Superior temporal gyrus (tissue), 1 donor: ENCODE measurements at regions not wholly inside any gene's neighbourhood (a gene's known extent, or its start where the extent isn't known, plus 50 kb on each side); places are given as distances from the start of the nearest gene placed in this dataset.

Experiments used
- DNase-seq: peaks from one replicate; pipeline ENCODE4 v3.0.0-alpha.2; 2016; ENCODE audit errors: extremely low spot score

DNA sequence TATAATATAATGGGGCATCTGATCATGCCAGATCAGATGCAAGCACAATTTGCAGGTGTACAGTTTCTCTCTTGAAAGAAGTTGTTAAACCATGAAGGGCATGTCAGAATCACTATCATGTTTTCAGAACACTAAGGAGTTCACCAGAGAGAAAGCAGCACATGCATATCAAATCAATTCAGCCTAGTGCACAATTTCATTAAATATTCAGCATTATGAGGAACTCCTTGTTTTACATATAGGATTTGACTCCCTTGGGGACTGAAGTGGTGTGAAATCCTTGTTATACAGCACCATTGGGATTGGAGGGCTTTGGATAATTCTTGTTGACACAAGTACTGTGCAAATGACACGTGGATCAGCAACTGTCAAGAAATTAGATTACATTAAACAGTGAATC lies 562.1 kb upstream of the KLHL29 start:
- DNase-seq = no peak

DNA sequence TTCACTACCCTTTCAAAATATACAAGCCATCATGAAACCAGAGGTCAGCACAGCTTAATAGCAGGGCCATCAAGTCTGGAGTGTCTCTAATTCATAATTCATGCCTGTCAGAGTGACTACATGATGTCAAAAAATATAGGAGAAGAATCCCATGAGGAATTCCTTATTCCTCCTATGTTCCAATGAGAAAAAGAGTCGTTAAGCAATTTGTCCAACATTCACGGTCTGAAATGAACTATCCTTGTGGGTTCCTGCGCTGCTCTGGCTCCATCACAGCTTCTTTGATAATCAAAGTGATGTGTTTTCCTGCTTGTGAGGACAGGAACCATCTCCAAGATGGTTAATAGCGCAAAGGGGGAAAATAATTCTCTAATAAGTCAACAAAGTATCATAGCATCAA lies 560.4 kb upstream of the KLHL29 start:
- no peak for DNase-seq

DNA sequence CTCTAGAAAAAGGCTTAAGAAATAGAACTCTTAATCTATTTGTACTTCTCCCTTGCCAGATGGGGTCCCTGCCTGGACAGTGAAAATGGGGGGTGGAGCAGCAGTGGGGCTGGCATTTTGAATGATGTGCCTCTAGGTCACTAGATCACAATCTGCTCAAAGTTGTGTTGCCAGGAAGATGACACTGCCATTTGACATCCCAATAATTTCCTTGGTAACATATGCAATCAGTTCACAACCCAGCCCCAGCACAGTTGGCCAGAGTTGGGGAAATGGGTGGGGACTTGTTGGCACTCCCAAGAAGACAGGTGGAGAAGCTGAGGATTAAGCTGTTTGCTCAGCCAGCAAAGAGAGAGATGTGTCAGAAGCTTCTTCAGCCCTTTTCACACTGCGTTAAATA lies 558.3 kb upstream of the KLHL29 start:
- no peak for DNase-seq

DNA sequence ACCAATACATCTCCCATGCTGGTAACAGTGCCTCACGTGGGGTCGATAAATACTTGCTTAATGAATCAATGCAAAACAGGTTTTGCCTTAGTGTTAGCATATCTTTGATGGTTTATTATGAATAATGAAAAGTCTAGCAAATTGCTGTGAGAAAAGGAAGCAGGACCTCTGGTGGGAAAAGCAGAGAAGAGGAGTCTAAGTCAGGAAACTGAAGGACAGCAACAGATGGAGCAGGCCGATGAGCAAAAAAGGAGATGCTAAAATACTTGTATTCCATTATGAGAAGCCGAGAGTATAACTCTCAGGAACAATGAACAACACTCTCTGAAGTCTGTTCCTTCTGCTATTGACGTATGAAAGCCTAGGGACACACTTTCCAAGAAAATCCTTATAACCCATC lies 555.2 kb upstream of the KLHL29 start:
- DNase-seq = no peak

DNA sequence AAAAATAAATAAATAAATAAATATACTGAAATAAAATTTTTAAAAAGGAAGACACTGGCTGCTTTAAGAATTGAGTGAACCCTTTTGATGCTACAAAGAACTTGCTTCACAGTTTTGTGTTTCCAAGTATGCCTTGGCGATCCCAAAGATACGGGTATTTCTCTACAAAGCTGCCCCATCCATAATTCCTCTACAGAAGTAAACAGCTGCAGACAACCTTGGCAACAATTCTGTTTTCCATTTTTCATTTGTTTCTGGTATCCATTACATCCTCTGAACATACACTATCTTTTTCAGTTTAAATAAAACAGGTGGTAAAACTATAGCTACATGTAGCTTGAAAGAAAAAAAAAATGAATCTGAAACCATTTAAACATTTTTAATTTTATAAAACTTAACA lies 552.8 kb upstream of the KLHL29 start:
- DNase-seq = no peak

DNA sequence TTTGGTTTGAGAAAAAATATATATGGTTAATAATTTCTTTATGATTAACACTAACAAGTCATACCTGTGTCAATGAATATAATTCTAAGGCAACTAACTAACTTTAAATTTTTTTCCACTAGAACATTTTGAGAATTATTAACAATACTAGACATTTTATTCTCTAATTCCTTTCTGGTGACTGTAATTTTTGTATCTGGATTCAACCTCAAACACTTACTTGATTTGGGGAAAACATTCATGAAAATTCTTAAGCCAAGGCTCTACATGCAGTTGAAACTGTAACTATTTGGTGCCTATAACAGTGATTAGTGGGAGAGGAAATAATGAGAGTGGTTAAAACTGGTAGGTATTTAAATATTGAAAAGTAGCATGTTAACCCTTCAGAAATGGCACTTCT lies 546.5 kb upstream of the KLHL29 start:
- DNase-seq = no peak

DNA sequence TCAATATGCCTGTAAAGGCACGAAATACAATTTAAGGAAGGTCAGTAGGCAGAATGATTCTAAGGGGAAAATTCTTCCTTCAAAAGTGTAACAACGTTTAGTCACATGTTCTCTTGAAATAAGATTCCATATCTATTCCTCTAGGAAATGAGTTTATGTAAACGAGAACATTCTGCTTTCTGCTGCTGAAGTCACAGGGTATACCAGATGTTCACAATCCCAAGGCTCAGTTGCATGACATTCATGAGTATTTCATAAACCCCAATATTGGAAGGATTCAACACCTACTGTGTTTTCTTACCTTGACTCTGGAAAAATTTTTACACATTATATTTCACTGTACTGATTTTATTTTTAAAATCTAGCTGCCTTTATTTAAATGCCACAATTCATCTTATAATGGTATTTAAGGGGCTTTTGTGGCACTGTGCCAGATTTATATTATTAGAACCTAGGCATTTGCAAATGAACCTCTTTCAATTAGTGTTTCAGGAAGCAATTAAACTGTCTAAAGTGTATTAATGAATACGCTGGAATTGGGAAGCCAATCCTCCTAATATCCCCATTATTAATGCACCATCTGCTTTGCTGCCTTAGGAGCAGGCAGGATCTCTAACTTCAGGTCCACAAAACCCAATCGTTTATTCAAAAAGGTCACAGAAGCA lies 542.6 kb upstream of the KLHL29 start:
- no peak for DNase-seq

DNA sequence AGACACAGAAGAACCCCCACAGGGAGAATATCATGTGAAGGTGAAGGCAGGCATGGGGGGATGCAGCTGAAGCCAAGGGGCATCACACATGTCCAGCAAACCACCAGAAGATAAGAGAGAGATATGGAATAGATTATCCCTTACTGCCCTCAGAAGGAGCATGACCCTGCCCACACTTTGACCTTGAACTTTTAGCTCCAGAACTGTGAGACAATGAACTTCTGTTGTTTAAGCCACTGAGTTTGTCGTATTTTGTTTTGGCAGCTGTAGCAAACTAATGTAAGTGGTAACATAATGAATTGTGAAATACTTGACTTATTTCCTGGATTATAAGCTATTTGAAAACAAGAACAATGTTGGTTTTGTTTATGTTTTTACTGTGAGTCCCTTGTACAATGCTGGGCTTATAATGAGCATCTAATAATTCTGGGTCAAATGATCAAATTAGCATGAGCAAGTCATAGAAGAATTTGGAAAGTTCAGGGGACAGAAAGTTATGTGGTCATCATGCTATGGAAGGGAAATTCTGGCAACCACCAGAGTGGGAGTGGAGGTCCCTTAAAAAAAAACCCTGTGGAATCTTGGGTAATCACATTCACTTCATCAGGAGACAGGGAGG lies 541.0 kb upstream of the KLHL29 start:
- no peak for DNase-seq

DNA sequence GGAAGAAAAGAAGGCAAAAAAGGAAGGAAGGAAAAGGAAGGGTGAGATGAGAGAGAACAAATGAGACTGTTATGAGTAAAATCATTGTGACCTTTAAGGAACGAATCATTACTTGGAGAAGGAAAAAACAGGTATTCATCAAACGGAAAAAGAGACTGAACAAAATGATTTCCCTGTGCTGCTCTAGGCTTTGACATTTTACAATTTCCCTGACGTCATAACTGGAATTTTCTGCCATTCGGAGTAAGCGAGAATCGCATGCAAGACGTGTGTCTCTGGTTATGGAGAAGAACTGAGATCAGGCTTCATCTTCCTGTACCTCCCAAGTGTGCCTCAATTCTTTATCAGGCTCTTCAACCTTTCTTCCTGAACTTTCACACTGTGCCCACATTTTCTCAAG lies 534.7 kb upstream of the KLHL29 start:
- no peak for DNase-seq

DNA sequence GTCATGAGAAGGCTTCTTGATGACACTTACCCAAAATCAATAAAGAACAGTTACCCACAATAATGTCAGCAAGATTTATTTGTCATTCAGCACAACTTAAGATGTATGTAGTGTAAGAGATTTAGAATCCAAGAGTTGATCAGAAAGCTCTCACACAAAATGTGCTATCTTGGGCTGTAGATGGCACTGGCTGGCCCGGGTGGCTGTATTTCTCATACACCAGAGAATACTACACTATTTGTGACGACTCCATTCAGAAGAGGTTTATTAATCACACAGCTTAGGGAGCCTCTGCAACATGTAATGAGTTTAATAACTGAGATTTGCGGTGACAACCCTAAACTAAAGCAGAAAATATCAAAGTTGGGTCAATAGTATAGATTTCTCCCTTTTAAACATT lies 530.4 kb upstream of the KLHL29 start:
- peak; percentile 80 for DNase-seq

DNA sequence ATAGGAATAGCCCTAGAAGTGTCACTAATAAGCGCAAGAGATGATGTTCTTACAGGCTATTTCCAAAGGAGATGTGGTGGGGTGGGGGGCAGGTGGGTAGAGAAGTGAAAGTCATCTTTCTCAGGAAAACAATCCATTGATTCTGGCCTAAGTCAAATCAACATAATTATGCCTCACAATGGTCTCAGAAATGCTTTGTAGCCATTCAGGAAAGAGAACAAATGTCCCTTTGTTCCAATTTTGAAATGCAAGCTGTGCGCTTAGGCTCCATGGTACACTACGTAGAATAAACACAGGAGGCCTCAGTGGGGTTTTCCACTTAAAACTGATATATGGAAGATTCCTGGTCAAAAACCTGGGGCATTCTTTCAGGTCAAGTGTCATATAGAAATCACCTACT lies 529.9 kb upstream of the KLHL29 start:
- DNase-seq = peak; percentile 94

DNA sequence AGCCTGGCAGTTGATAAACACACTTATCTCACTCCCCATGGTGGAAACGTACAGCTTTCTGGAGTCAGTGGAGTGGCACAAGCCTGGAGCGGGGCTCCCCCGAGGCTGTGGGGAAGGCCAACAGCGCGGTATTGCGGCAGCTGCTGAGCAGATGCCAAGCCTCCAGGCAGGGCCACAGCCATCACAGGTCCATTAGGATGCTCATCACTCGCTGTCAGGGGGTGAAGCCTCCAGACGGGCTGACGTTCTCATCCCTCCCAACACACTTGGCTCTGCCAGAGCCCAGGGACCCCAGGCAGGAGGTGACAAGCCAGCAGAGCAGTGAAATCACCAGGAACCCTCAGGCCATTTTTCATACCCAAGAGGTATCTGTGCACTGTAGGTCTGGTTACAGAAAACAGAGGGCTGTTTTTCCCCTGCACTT lies 529.2 kb upstream of the KLHL29 start:
- DNase-seq = peak; percentile 65

DNA sequence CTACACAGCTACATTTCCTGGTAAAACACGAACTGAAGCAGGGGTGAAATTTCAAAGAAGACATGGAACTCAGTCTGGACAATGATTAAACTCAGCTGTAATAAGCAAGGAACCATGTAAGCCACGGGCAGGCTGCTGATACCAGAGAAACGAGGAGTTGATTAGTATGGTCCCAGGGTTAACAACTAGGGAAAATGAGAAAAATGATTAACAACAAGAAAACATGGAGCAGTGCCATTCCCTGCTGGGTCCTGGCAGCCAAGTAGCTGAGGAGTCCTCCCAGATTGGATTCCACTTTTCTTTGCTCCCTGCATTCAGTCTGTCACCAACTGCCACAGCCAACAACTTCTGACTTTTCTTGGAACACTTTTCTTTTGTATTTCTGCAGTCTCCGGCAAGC lies 517.0 kb upstream of the KLHL29 start:
- no peak for DNase-seq

DNA sequence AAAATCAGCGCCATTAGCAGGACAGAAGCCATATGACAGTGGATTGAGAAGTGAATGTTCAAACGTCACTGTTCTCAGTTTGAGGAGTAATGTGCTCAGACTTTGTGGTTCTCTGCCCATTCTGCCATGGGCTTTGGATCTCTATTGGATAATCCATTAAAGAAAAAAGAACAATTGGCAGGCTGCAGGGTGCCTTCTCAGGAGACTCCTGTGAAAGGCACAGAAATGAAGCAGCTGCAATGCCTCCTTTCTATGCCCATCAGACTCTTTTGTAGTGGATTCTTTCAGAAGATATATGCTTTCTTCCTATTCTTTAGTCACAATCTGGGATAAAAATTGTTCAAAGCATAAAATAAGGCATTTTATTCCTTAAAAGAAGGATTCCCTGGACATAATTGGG lies 506.9 kb upstream of the KLHL29 start:
- no peak for DNase-seq

DNA sequence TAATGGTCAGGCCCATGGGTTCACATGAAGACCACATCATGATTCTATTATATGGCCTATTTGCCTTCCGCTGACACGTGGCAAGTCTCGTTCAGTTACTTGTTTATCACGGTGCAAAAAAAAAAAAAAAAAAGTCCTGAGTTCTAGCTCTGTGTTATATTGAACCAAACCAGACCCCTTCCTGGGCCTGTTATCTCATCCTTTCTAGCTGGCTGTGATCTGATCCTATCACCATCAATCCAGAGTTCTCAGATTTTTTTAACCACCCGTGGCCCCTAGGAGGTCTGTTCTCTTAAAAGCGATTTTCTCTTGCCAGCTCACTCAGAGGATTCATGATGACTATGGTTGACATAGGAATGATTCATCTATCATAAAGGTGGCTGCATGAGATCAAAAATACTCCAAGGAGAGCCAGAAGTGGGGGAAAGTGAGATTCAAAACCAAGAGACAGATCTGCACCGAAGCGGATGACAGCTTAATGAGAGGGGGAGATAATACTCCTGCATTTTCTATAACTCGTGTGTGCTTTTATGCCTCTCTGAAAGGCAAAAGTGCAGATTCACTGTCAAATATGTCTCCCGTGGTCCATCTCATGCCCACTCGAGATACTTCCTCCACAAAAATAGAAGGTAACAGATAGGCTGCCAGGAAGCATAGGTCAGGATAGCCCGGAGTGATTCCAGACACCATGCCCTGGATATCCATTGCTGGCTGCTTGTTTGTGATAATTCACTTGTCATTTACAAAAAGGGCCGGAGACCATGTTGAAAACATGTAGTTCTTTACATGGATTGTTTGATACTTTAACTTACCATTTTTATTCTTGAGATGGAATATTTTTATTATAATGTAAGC lies 505.7 kb upstream of the KLHL29 start:
- no peak for DNase-seq

DNA sequence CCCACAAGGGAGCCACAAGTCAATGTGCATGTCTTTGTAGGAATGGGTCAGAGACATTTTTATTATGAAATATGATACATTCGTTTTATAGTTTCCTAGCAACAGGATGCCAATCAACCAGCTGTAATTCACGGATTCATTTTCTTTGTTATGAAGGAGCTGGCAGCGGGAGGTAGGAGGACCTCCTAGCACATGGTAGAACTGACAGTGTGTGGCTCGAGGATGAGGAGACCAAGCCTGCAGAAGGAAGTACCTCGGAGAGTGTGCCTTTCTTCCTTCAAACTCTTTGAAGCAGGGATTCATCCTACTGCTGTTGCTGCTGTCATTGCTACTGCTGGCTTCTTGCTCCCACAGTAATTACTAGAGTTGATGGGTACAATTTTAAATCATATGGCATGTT lies 504.8 kb upstream of the KLHL29 start:
- no peak for DNase-seq

DNA sequence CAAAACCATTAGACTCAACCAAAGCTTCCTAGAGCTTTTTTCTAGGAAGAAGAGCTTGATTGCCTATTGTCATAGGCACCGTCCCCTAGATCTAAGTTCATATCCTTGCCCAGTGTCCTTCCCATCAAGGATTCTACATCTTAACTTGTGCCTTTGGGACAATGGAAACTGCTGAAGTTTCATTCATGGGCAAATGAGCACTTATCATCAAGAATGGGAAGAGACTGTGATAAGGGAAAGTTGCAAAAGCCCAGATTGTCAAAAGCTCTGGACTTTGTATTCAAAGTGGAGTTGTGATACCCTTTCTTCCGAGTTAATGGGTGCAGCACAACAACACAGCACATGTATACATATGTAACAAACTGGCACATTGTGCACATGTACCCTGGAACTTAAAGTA lies 503.0 kb upstream of the KLHL29 start:
- DNase-seq = no peak

DNA sequence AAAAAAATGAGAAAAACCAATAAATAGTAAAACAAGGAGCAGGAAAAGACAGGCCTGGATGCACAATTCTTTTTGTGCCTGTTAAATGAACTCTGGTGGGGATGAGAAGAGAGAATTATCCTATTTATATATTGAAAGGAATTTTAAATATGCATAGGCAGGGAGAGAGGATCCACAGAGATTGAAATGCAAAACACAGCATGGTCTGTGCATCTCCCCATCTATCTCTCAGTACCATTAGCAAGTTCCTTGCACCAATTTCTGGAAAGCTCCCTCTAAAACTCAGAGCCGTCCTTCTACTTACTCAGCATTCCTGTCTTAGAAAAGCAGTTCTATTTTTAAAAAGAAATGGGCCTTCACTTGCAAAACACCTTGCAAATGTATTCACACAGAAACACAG lies 502.3 kb upstream of the KLHL29 start:
- no peak for DNase-seq

DNA sequence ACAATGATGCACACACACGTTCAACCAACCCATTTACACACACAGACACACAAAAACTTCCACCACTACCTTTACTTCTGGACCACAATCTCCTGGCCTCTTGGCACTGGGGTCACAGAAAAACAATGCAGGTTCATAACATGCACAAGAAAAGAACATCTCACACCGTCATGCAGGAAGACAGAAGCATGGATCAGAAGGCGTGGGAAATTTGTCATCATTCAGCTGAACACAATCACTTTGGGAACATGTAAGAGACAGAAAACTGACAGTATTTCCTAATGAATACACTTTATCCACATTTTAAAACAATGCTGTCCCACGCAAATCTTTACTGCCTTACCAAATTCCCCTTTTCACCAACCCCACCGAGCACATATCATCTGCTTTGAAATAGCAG lies 501.9 kb upstream of the KLHL29 start:
- no peak for DNase-seq

DNA sequence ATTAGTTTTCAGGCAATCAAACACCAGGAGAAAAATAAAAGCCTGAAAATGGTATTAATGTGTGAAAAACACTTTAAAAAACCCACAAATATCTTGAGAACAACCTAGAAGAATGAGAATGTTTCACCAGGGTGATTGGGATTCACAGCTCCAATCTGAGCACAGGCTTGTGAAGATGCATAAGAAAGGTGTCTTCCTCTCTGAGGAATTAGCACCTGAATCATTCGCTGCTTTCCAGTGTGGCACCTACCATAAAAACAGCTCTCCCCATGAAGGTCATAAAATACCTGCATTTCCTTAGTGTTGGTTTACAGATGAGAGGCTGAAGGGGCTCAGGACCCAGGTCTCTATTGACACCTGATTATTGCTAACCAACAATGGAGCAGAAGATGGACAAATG lies 499.7 kb upstream of the KLHL29 start:
- no peak for DNase-seq

DNA sequence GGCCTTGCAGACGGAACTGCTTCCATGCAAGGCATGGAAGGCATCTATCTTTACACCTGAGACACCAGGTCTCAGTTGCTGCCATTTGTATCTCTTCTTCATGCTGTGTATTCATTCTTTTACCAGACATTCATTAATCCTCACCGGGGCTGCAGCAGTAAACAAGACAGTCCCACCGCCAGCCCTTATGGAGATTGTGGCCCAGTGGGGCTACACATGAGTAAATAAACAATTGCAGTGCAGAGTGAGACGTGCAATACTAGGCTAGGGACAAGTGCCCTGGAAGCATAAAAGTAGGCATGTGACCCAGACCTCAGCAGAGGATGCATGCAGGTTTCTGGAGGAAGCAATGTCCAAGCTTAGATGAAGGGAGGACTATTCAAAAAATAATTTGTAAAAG lies 497.6 kb upstream of the KLHL29 start:
- DNase-seq = no peak

DNA sequence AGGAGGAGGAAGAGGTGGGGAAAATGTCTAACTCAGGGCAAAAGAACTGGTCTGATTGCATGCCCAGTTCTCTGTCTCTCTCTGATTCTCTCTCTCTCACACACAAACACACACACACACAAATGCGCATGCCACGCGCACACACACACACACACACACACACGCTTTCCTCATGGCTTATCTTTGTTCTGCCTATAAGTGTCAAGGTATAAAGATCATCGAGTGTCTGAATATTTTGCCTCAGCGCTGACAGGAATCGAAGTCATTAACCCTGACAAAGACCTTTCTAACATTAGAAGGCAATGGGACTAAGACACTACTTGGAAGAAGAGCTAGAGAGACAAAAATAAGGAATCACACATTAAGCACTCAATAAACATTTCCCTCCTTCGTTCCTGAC lies 497.1 kb upstream of the KLHL29 start:
- no peak for DNase-seq

DNA sequence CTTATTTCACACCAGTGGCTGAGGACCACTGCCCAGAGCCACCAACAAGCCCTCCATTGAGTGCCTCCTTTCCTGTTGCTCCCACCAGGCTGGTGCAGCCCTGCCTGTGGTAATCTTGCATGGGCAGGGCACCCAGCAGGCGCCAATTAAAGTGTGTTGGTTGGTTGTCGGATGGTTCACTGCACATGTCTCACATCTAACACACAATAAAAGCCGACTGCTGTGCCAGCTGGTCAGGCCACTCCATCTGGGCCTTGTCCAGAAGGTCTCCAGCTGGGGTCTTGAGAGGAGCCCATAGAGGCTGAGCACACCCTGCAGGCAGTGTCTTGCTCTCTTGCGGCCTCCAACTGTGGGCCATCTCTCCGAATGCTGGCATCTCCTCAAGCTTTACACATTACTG lies 494.8 kb upstream of the KLHL29 start:
- no peak for DNase-seq
